WI38 (cell line): ENCODE measurements at regions not wholly inside any gene's neighbourhood (a gene's known extent, or its start where the extent isn't known, plus 50 kb on each side); places are given as distances from the start of the nearest gene placed in this dataset.

Experiments
- H3K4me3 ChIP-seq: 2 replicates; pipeline ENCODE4 v1.5.1; 2011; ENCODE audit warnings: low read depth, mild to moderate bottlenecking, control low read depth, low read length
- CTCF ChIP-seq: IDR thresholded peaks from 2 replicates; pipeline ENCODE4 v1.5.1; 2012; ENCODE audit warnings: low read depth, mild to moderate bottlenecking, control low read depth, low read length

- H3K4me3 ChIP-seq, result no peak overlapping the region
Measured at GRCh38 chr4:81860111-81860510, 388.4 kb upstream of the RASGEF1B start.

GRCh38 chr4:81854406-81854805 is 382.7 kb upstream of the RASGEF1B start:
- TF ChIP-seq CTCF, result no peak
- no peak overlapping the region for H3K4me3 ChIP-seq

More at GRCh38 chr4:81860111-81860510, 388.4 kb upstream of the RASGEF1B start:
- no peak for TF ChIP-seq CTCF

- TF ChIP-seq CTCF, result no peak
Measured at GRCh38 chr4:81852031-81852715, 380.5 kb upstream of the RASGEF1B start.

GRCh38 chr4:81850701-81851100 is 379.0 kb upstream of the RASGEF1B start:
- H3K4me3 ChIP-seq, result no peak overlapping the region
- TF ChIP-seq CTCF, result no peak

More at GRCh38 chr4:81852031-81852715, 380.5 kb upstream of the RASGEF1B start:
- no peak overlapping the region for H3K4me3 ChIP-seq

GRCh38 chr4:81845761-81846160 is 374.1 kb upstream of the RASGEF1B start:
- no peak for TF ChIP-seq CTCF
- no peak overlapping the region for H3K4me3 ChIP-seq

- TF ChIP-seq CTCF, result no peak
- no peak overlapping the region for H3K4me3 ChIP-seq
Measured at GRCh38 chr4:81845273-81845672, 373.6 kb upstream of the RASGEF1B start.

GRCh38 chr4:81844717-81845116 is 373.0 kb upstream of the RASGEF1B start:
- no peak for TF ChIP-seq CTCF
- no peak overlapping the region for H3K4me3 ChIP-seq
